Trophoblast cell (in vitro differentiated cells and primary cell): ENCODE measurements at regions not wholly inside any gene's neighbourhood (a gene's known extent, or its start where the extent isn't known, plus 50 kb on each side); places are given as distances from the start of the nearest gene placed in this dataset.

Experiments
- DNase-seq, 2 donors: peaks; one replicate each; pipeline ENCODE4 v3.0.0-alpha.2; 2016
- H2AFZ ChIP-seq: 2 replicates; pipeline ENCODE4 v1.6.1; 2013; ENCODE audit warnings: low read length, moderate library complexity, mild to moderate bottlenecking; ENCODE audit not compliant: insufficient read depth, poor library complexity
- H2AK5ac ChIP-seq: 2 replicates; pipeline ENCODE4 v1.6.1; 2013; ENCODE audit warnings: mild to moderate bottlenecking, low read length
- H2BK120ac ChIP-seq: 2 replicates; pipeline ENCODE4 v1.6.1; 2013; ENCODE audit warnings: low read length, mild to moderate bottlenecking, moderate library complexity; ENCODE audit not compliant: insufficient read depth, poor library complexity
- H2BK12ac ChIP-seq: 2 replicates; pipeline ENCODE4 v1.6.1; 2013; ENCODE audit warnings: mild to moderate bottlenecking, low read length, moderate library complexity
- H2BK5ac ChIP-seq: 2 replicates; pipeline ENCODE4 v1.6.1; 2013; ENCODE audit warnings: low read length, low read depth, moderate library complexity, mild to moderate bottlenecking; ENCODE audit not compliant: poor library complexity
- H3K14ac ChIP-seq: 2 replicates; pipeline ENCODE4 v1.6.1; 2013; ENCODE audit warnings: mild to moderate bottlenecking, low read length
- H3K18ac ChIP-seq: 2 replicates; pipeline ENCODE4 v1.6.1; 2013; ENCODE audit warnings: mild to moderate bottlenecking, low read length
- H3K23ac ChIP-seq: 2 replicates; pipeline ENCODE4 v1.6.1; 2013; ENCODE audit warnings: low read length
- H3K27ac ChIP-seq: 2 replicates; pipeline ENCODE4 v1.5.1; 2013; ENCODE audit warnings: low read depth, mild to moderate bottlenecking, inconsistent platforms, low read length, moderate library complexity
- H3K27me3 ChIP-seq: 2 replicates; pipeline ENCODE4 v1.6.1; 2013; ENCODE audit warnings: inconsistent platforms, mild to moderate bottlenecking, low read length, moderate library complexity; ENCODE audit not compliant: insufficient read depth
- H3K36me3 ChIP-seq, 2 experiments: 1 replicate in 1 of 2; 2 replicates in 1 of 2; pipeline ENCODE4 v1.6.1; 2013; ENCODE audit warnings: low read length in 2 of 2, mild to moderate bottlenecking in 2 of 2, moderate library complexity in 1 of 2; ENCODE audit not compliant: insufficient read depth in 2 of 2, control insufficient read depth in 1 of 2
- H3K4ac ChIP-seq: 2 replicates; pipeline ENCODE4 v1.6.1; 2013; ENCODE audit warnings: low read depth, mild to moderate bottlenecking, low read length, moderate library complexity
- H3K4me1 ChIP-seq, 2 experiments: 1 replicate in 1 of 2; 2 replicates in 1 of 2; pipeline ENCODE4 v1.6.1; 2013; ENCODE audit warnings: low read length in 2 of 2, mild to moderate bottlenecking in 2 of 2, moderate library complexity in 1 of 2; ENCODE audit not compliant: insufficient read depth in 2 of 2, control insufficient read depth in 1 of 2
- H3K4me2 ChIP-seq: 2 replicates; pipeline ENCODE4 v1.6.1; 2013; ENCODE audit warnings: inconsistent platforms, mild to moderate bottlenecking, low read length, moderate library complexity
- H3K4me3 ChIP-seq: 2 replicates; pipeline ENCODE4 v1.5.1; 2013; ENCODE audit warnings: mild to moderate bottlenecking, low read depth, low read length, inconsistent platforms
- H3K79me1 ChIP-seq: one replicate; pipeline ENCODE4 v1.6.1; 2013; ENCODE audit warnings: low read length
- H3K79me2 ChIP-seq: 2 replicates; pipeline ENCODE4 v1.6.1; 2013; ENCODE audit warnings: low read length, mild to moderate bottlenecking; ENCODE audit not compliant: control insufficient read depth, insufficient read depth, poor library complexity
- H3K9ac ChIP-seq: 2 replicates; pipeline ENCODE4 v1.6.1; 2013; ENCODE audit warnings: mild to moderate bottlenecking, low read length
- H3K9me3 ChIP-seq: 2 replicates; pipeline ENCODE4 v1.6.1; 2013; ENCODE audit warnings: low read depth, mild to moderate bottlenecking, control low read depth, inconsistent platforms, low read length; ENCODE audit not compliant: insufficient read depth
- H4K12ac ChIP-seq: 2 replicates; pipeline ENCODE4 v1.6.1; 2013; ENCODE audit warnings: low read depth, mild to moderate bottlenecking, low read length, moderate library complexity
- H4K8ac ChIP-seq: 2 replicates; pipeline ENCODE4 v1.6.1; 2013; ENCODE audit warnings: low read depth, mild to moderate bottlenecking, low read length, moderate library complexity
- H4K91ac ChIP-seq: one replicate; pipeline ENCODE4 v1.6.1; 2013; ENCODE audit warnings: low read depth, mild to moderate bottlenecking, low read length, moderate library complexity
- WGBS: extraction: QIAGEN DNeasy Blood & Tissue Kit; methylation state at CpG from one replicate; pipeline ENCODE4 v1.1.7; 2013; ENCODE audit warnings: missing lambda C conversion rate; ENCODE audit not compliant: insufficient read length, insufficient coverage; ENCODE audit errors: extremely low coverage; 5-methylcytosine and 5-hydroxymethylcytosine counted together

- Histone ChIP-seq H3K4ac (no peak overlapping the region), H3K9ac (no peak overlapping the region), H3K36me3 (no peaks in the 10 kb centered on the region), H4K12ac (no peak overlapping the region), H4K91ac (no peak overlapping the region), H3K18ac (no peak overlapping the region), H3K14ac (no peak overlapping the region), H3K27me3 (no peaks in the 10 kb centered on the region), H3K4me1 (no peaks in the 10 kb centered on the region), H3K79me1 (no peaks in the 10 kb centered on the region), H2BK12ac (no peak overlapping the region), H3K4me3 (no peak overlapping the region), H3K23ac (no peak overlapping the region), H2AFZ (no peak overlapping the region), H2BK120ac (no peak overlapping the region), H3K79me2 (no peaks in the 10 kb centered on the region), H3K9me3 (no peaks in the 10 kb centered on the region), H2BK5ac (no peak overlapping the region), H2AK5ac (no peak overlapping the region), H4K8ac (no peak overlapping the region), H3K27ac (no peak overlapping the region), H3K4me2 (no peak overlapping the region)
- DNase-seq: no peak
These were observed 916.5 kb upstream of the CNTN5 start for GRCh38 chr11:98104249-98104648.

- H3K4me3 ChIP-seq: no peak overlapping the region
- H3K9ac ChIP-seq: no peak overlapping the region
- H2AK5ac ChIP-seq: no peak overlapping the region
- H3K9me3 ChIP-seq: no peaks in the 10 kb centered on the region
- no CpG with 5 or more reads among the region's 2 CpGs for WGBS
- H2BK12ac ChIP-seq: no peak overlapping the region
- H3K36me3 ChIP-seq: no peaks in the 10 kb centered on the region
- no peaks in the 10 kb centered on the region for H3K79me1 ChIP-seq
- no peak overlapping the region for H2BK120ac ChIP-seq
- no peak overlapping the region for H3K14ac ChIP-seq
- H3K27me3 ChIP-seq: no peaks in the 10 kb centered on the region
- H3K4me2 ChIP-seq: no peak overlapping the region
- H3K4me1 ChIP-seq: no peaks in the 10 kb centered on the region
- DNase-seq: no peak
- no peak overlapping the region for H4K12ac ChIP-seq
- no peak overlapping the region for H2AFZ ChIP-seq
- no peaks in the 10 kb centered on the region for H3K79me2 ChIP-seq
- no peak overlapping the region for H4K91ac ChIP-seq
- no peak overlapping the region for H3K4ac ChIP-seq
- no peak overlapping the region for H3K27ac ChIP-seq
- H4K8ac ChIP-seq: no peak overlapping the region
- no peak overlapping the region for H3K23ac ChIP-seq
- H3K18ac ChIP-seq: no peak overlapping the region
- no peak overlapping the region for H2BK5ac ChIP-seq
These were observed 913.0 kb upstream of the CNTN5 start for GRCh38 chr11:98107736-98108135.

GRCh38 chr11:98110030-98110429, 910.7 kb upstream of the CNTN5 start:
- H2AFZ ChIP-seq: no peak overlapping the region
- no peak overlapping the region for H3K4me3 ChIP-seq

GRCh38 chr11:98115873-98116272, 904.9 kb upstream of the CNTN5 start:
- H2BK12ac ChIP-seq: no peak overlapping the region
- no peak overlapping the region for H3K23ac ChIP-seq
- H3K4me1 ChIP-seq: no peaks in the 10 kb centered on the region
- H3K9ac ChIP-seq: no peak overlapping the region
- no peaks in the 10 kb centered on the region for H3K79me1 ChIP-seq
- H3K9me3 ChIP-seq: no peaks in the 10 kb centered on the region
- no CpG with 5 or more reads among the region's 1 CpG for WGBS
- H3K27me3 ChIP-seq: no peaks in the 10 kb centered on the region
- H3K4ac ChIP-seq: no peak overlapping the region
- H3K18ac ChIP-seq: no peak overlapping the region
- no peak overlapping the region for H3K27ac ChIP-seq
- no peak overlapping the region for H2BK5ac ChIP-seq
- no peak for DNase-seq
- no peak overlapping the region for H4K12ac ChIP-seq
- no peak overlapping the region for H2AK5ac ChIP-seq
- H2BK120ac ChIP-seq: no peak overlapping the region
- H3K79me2 ChIP-seq: no peaks in the 10 kb centered on the region
- no peak overlapping the region for H4K8ac ChIP-seq
- no peak overlapping the region for H3K4me3 ChIP-seq
- H4K91ac ChIP-seq: no peak overlapping the region
- no peak overlapping the region for H2AFZ ChIP-seq
- H3K36me3 ChIP-seq: no peaks in the 10 kb centered on the region
- no peak overlapping the region for H3K14ac ChIP-seq
- no peak overlapping the region for H3K4me2 ChIP-seq

More at GRCh38 chr11:98110030-98110429, 910.7 kb upstream of the CNTN5 start:
- Histone ChIP-seq H3K27ac (no peak overlapping the region), H3K4ac (no peak overlapping the region), H3K9ac (no peak overlapping the region), H2BK120ac (no peak overlapping the region), H2BK5ac (no peak overlapping the region), H4K8ac (no peak overlapping the region), H3K23ac (no peak overlapping the region), H3K79me1 (no peaks in the 10 kb centered on the region), H3K79me2 (no peaks in the 10 kb centered on the region), H3K4me1 (no peaks in the 10 kb centered on the region), H3K36me3 (no peaks in the 10 kb centered on the region), H3K27me3 (no peaks in the 10 kb centered on the region), H4K12ac (no peak overlapping the region), H2BK12ac (no peak overlapping the region), H3K4me2 (no peak overlapping the region), H3K14ac (no peak overlapping the region), H4K91ac (no peak overlapping the region), H3K9me3 (no peaks in the 10 kb centered on the region), H2AK5ac (no peak overlapping the region), H3K18ac (no peak overlapping the region)
- DNase-seq: no peak
- WGBS: no CpG with 5 or more reads among the region's 5 CpGs
